HepG2 (cell line): ENCODE measurements at regions not wholly inside any gene's neighbourhood (a gene's known extent, or its start where the extent isn't known, plus 50 kb on each side); places are given as distances from the start of the nearest gene placed in this dataset.

Experiments used
- ATAC-seq: fragments of 200-7000 bp; cut with Tn5 transposase; 3 replicates; pipeline ENCODE4 v1.9.1; 2020; ENCODE audit warnings: mild to moderate bottlenecking, moderate library complexity
- BruUV-seq: library from RNA; stranded (reverse); fragments of 400-500 nt; replicated peaks from 2 replicates; lab custom pipeline; 2021; lab: Mats Ljungman, UMichigan
- CTCF ChIA-PET: fragments of 300-600 bp; formaldehyde crosslinking; extraction: SDS; loops from one replicate; lab custom pipeline; 2021; ENCODE audit warnings: low total read pairs, inconsistent platforms, low intra/inter-chr PET ratio; lab: Yijun Ruan, JAX
- POLR2A ChIA-PET: fragments of 350-600 bp; sonication (Branson Sonifier 250); formaldehyde crosslinking; loops from one replicate; lab custom pipeline; 2020; ENCODE audit warnings: antibody characterized with exemption, inconsistent platforms; lab: Yijun Ruan, JAX
- DNase-seq: peaks from one replicate; pipeline ENCODE4 v3.0.0-alpha.2; 2015; ENCODE audit warnings: low spot score
- FAIRE-seq: peaks from 3 replicates; lab custom pipeline; 2011; peaks lifted over from hg19 to GRCh38; lab: Jason Lieb, UNC
- H2AFZ ChIP-seq: one replicate; pipeline ENCODE4 v1.6.1; 2011; ENCODE audit warnings: low read length, inconsistent platforms
- H3K27ac ChIP-seq: fragments of 300-600 bp; 3 replicates; pipeline ENCODE4 v1.8.0; 2011; ENCODE audit warnings: mixed run types, mild to moderate bottlenecking, mixed read lengths, low read length, inconsistent platforms; ENCODE audit not compliant: insufficient read depth; ENCODE audit errors: extremely low read length
- H3K27me3 ChIP-seq, 2 experiments: fragments of 200-600 bp in 1 of 2; 2 replicates in 1 of 2; 3 replicates in 1 of 2; pipeline versions ENCODE4 v1.6.0 to v1.8.0; 2011; ENCODE audit warnings: low read length in 2 of 2, mild to moderate bottlenecking in 2 of 2, moderate library complexity in 2 of 2, inconsistent platforms in 1 of 2; ENCODE audit not compliant: insufficient read depth in 2 of 2, control insufficient read depth in 1 of 2
- H3K36me3 ChIP-seq, 2 experiments: fragments of 200-600 bp in 1 of 2; replicated peaks in 1 of 2; 2 replicates in 1 of 2; 3 replicates in 1 of 2; pipeline versions ENCODE4 v1.5.1 to v1.8.0; 2011; ENCODE audit warnings: low read length in 2 of 2, inconsistent platforms in 1 of 2; ENCODE audit not compliant: insufficient read depth in 2 of 2, control insufficient read depth in 1 of 2
- H3K4me1 ChIP-seq: 2 replicates; pipeline ENCODE4 v1.5.1; 2012; ENCODE audit warnings: low read length, inconsistent platforms; ENCODE audit not compliant: insufficient read depth
- H3K4me2 ChIP-seq: 2 replicates; pipeline ENCODE4 v1.6.0; 2011; ENCODE audit warnings: low read depth, low read length, inconsistent platforms
- H3K4me3 ChIP-seq, 3 experiments: fragments of 200-600 bp in 1 of 3; sonication (generic), shearing (Covaris generic) in 1 of 3; replicated peaks in 1 of 3; 2 replicates each; pipeline ENCODE4 v1.5.1; 2011 to 2016; ENCODE audit warnings: low read length in 3 of 3, inconsistent platforms in 2 of 3, low read depth in 2 of 3, mild to moderate bottlenecking in 2 of 3, control low read depth in 1 of 3, mixed read lengths in 1 of 3; ENCODE audit not compliant: insufficient read depth in 1 of 3
- H3K79me2 ChIP-seq: one replicate; pipeline ENCODE4 v1.6.1; 2011; ENCODE audit warnings: low read length, inconsistent platforms; ENCODE audit not compliant: insufficient read depth
- H3K9ac ChIP-seq: 2 replicates; pipeline ENCODE4 v1.6.0; 2011; ENCODE audit warnings: mild to moderate bottlenecking, low read depth, low read length, inconsistent platforms; ENCODE audit not compliant: insufficient read depth
- H3K9me3 ChIP-seq: 2 replicates; pipeline ENCODE4 v1.5.1; 2012; ENCODE audit warnings: mild to moderate bottlenecking, low read length
- H4K20me1 ChIP-seq: 2 replicates; pipeline ENCODE4 v1.6.0; 2011; ENCODE audit warnings: inconsistent platforms, mild to moderate bottlenecking, low read length, moderate library complexity; ENCODE audit not compliant: insufficient read depth
- JUND ChIP-seq: sonication (generic); formaldehyde crosslinking; IDR thresholded peaks from 2 replicates; pipeline ENCODE4 v1.8.0; 2022; ENCODE audit warnings: mild to moderate bottlenecking, missing genetic modification reagents
- KAT7 ChIP-seq: IDR thresholded peaks from 2 replicates; pipeline ENCODE4 v1.6.1; 2018; ENCODE audit warnings: borderline replicate concordance, missing compliant biosample characterization
- KDM5B ChIP-seq: sonication (generic); formaldehyde crosslinking; IDR thresholded peaks from 2 replicates; pipeline ENCODE4 v1.4.0; 2020; ENCODE audit warnings: missing genetic modification reagents, mild to moderate bottlenecking, borderline replicate concordance
- KLF6 ChIP-seq: IDR thresholded peaks from 2 replicates; pipeline ENCODE4 v1.8.0; 2016; ENCODE audit warnings: missing biosample characterization, missing genetic modification reagents
- NONO ChIP-seq, 2 experiments: fragments of 450-650 bp in 1 of 2; sonication (generic) in 1 of 2; formaldehyde crosslinking in 1 of 2; IDR thresholded peaks in 1 of 2; conservative IDR thresholded peaks in 1 of 2; 2 replicates each; pipeline versions ENCODE4 v1.6.1 to v1.8.0; 2017 to 2022; ENCODE audit warnings: mild to moderate bottlenecking in 1 of 2, missing genetic modification reagents in 1 of 2, moderate library complexity in 1 of 2
- NPAS2 ChIP-seq: sonication (generic); formaldehyde crosslinking; IDR thresholded peaks from 2 replicates; pipeline ENCODE4 v1.8.0; 2022; ENCODE audit warnings: mild to moderate bottlenecking, missing genetic modification reagents, borderline replicate concordance
- SNAI1 ChIP-seq: sonication (generic); formaldehyde crosslinking; IDR thresholded peaks from 2 replicates; pipeline ENCODE4 v1.5.0; 2020; ENCODE audit warnings: mild to moderate bottlenecking, missing genetic modification reagents, borderline replicate concordance
- ZC3H4 ChIP-seq: sonication (generic); formaldehyde crosslinking; IDR thresholded peaks from 2 replicates; pipeline ENCODE4 v1.4.0; 2020; ENCODE audit warnings: missing genetic modification reagents, borderline replicate concordance
- ZNF101 ChIP-seq: sonication (generic); formaldehyde crosslinking; IDR thresholded peaks from 2 replicates; pipeline ENCODE4 v1.4.0; 2020; ENCODE audit warnings: mild to moderate bottlenecking, low read depth, missing genetic modification reagents, borderline replicate concordance
- ZNF160 ChIP-seq: sonication (generic); formaldehyde crosslinking; IDR thresholded peaks from 2 replicates; pipeline ENCODE4 v1.8.0; 2022; ENCODE audit warnings: mild to moderate bottlenecking, inconsistent platforms, missing genetic modification reagents
- ZNF234 ChIP-seq: sonication (generic); formaldehyde crosslinking; conservative IDR thresholded peaks from 2 replicates; pipeline ENCODE4 v1.5.1; 2020; ENCODE audit warnings: mild to moderate bottlenecking, missing genetic modification reagents
- ZNF607 ChIP-seq: sonication (generic); formaldehyde crosslinking; IDR thresholded peaks from 2 replicates; pipeline ENCODE4 v1.5.1; 2020; ENCODE audit warnings: missing genetic modification reagents, mild to moderate bottlenecking, borderline replicate concordance
- ZNF773 ChIP-seq: sonication (generic); formaldehyde crosslinking; IDR thresholded peaks from 2 replicates; pipeline ENCODE4 v1.4.0; 2020; ENCODE audit warnings: missing genetic modification reagents, borderline replicate concordance
- ZNF878 ChIP-seq: sonication (generic); formaldehyde crosslinking; IDR thresholded peaks from 2 replicates; pipeline ENCODE4 v1.8.1; 2023; ENCODE audit warnings: mild to moderate bottlenecking, missing genetic modification reagents, moderate library complexity
- WGBS: methylation state at CpG from one replicate; pipeline ENCODE4 v1.1.6; 2017; ENCODE audit warnings: low lambda C conversion rate; 5-methylcytosine and 5-hydroxymethylcytosine counted together
- in situ Hi-C: cut with HindIII; loops from 2 replicates; pipeline ENCODE4 v1.10.0; 2017; ENCODE audit warnings: low pct_unique_long_range_greater_than_20kb; ENCODE audit not compliant: extremely low pct_ligation_motif_present
- intact Hi-C: fragments of 100-400 bp; cut with micrococcal nuclease; formaldehyde crosslinking; loops from one replicate; pipeline ENCODE4 v1.10.0; 2022; ENCODE audit not compliant: unreplicated experiment
- TF ChIP-seq, protein P1 (sequence below): sonication (generic); formaldehyde crosslinking; IDR thresholded peaks from 2 replicates; pipeline ENCODE4 v1.4.0; 2020; ENCODE audit warnings: mild to moderate bottlenecking, missing genetic modification reagents
- TF ChIP-seq, protein P2 (sequence below): sonication (generic); formaldehyde crosslinking; IDR thresholded peaks from 2 replicates; pipeline ENCODE4 v1.5.0; 2020; ENCODE audit warnings: mild to moderate bottlenecking, missing genetic modification reagents
- TF ChIP-seq, protein P3 (sequence below): sonication (generic); formaldehyde crosslinking; IDR thresholded peaks from 2 replicates; pipeline ENCODE4 v1.4.0; 2020; ENCODE audit warnings: missing genetic modification reagents, borderline replicate concordance

DNA sequence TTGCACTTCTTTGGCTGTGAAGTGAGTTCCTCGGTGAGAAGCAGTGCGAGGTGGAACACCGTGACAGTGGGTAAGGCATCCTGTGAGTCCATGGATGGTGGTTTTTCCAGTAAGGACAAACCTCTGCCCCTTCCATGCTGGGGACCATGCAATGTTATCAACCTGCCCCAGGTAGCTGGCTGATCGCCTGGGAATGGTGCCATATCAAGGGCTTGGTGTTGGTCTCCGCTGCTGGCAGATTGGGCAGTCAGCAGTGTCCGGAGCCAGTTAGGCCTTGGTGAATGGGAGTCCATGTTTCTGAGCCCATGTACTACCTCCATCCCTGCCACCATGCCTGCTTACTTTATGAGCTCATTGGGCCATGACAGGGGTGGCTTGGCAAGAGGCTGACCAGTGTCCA is 114.7 kb upstream of the C14orf180 start:
- in situ Hi-C loops = no loop called here
- peaks cover 12 to 37% of the 10 kb centered on the region in 2 experiments; a peak in 3 of 5 replicates for H3K27me3 ChIP-seq
- TF ChIP-seq ZNF160 (CRISPR knock-in tag) (no peak), KLF6 (CRISPR knock-in tag) (no peak), ZNF878 (CRISPR knock-in tag) (no peak), NPAS2 (no peak), KDM5B (no peak), ZNF773 (CRISPR knock-in tag) (no peak), ZNF234 (CRISPR knock-in tag) (no peak), SNAI1 (no peak), KAT7 (CRISPR knock-in tag) (no peak), ZNF101 (CRISPR knock-in tag) (no peak), NONO (IDR thresholded peaks at IDR 0.05) (no peak), NONO (CRISPR knock-in tag; conservative IDR thresholded peaks at IDR 0.05) (no peak), ZC3H4 (CRISPR knock-in tag) (no peak), JUND (no peak), ZNF607 (CRISPR knock-in tag) (no peak)
- TF ChIP-seq, protein P1, sequence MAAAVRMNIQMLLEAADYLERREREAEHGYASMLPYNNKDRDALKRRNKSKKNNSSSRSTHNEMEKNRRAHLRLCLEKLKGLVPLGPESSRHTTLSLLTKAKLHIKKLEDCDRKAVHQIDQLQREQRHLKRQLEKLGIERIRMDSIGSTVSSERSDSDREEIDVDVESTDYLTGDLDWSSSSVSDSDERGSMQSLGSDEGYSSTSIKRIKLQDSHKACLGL = no peak
- TF ChIP-seq, protein P2, sequence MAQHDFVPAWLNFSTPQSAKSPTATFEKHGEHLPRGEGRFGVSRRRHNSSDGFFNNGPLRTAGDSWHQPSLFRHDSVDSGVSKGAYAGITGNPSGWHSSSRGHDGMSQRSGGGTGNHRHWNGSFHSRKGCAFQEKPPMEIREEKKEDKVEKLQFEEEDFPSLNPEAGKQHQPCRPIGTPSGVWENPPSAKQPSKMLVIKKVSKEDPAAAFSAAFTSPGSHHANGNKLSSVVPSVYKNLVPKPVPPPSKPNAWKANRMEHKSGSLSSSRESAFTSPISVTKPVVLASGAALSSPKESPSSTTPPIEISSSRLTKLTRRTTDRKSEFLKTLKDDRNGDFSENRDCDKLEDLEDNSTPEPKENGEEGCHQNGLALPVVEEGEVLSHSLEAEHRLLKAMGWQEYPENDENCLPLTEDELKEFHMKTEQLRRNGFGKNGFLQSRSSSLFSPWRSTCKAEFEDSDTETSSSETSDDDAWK = no peak
- TF ChIP-seq, protein P3, sequence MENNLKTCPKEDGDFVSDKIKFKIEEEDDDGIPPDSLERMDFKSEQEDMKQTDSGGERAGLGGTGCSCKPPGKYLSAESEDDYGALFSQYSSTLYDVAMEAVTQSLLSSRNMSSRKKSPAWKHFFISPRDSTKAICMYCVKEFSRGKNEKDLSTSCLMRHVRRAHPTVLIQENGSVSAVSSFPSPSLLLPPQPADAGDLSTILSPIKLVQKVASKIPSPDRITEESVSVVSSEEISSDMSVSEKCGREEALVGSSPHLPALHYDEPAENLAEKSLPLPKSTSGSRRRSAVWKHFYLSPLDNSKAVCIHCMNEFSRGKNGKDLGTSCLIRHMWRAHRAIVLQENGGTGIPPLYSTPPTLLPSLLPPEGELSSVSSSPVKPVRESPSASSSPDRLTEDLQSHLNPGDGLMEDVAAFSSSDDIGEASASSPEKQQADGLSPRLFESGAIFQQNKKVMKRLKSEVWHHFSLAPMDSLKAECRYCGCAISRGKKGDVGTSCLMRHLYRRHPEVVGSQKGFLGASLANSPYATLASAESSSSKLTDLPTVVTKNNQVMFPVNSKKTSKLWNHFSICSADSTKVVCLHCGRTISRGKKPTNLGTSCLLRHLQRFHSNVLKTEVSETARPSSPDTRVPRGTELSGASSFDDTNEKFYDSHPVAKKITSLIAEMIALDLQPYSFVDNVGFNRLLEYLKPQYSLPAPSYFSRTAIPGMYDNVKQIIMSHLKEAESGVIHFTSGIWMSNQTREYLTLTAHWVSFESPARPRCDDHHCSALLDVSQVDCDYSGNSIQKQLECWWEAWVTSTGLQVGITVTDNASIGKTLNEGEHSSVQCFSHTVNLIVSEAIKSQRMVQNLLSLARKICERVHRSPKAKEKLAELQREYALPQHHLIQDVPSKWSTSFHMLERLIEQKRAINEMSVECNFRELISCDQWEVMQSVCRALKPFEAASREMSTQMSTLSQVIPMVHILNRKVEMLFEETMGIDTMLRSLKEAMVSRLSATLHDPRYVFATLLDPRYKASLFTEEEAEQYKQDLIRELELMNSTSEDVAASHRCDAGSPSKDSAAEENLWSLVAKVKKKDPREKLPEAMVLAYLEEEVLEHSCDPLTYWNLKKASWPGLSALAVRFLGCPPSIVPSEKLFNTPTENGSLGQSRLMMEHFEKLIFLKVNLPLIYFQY (CRISPR knock-in tag) = no peak

More for the DNA sequence above, 114.7 kb upstream of the C14orf180 start:
- no peaks in the 10 kb centered on the region for H4K20me1 ChIP-seq
- no peaks in the 10 kb centered on the region for H3K36me3 ChIP-seq
- POLR2A ChIA-PET = no interaction called here
- no peak overlapping the region for H3K4me3 ChIP-seq
- H3K27ac ChIP-seq = no peak overlapping the region
- H3K79me2 ChIP-seq = no peaks in the 10 kb centered on the region
- H2AFZ ChIP-seq = no peak overlapping the region
- no peak for DNase-seq
- no peaks in the 10 kb centered on the region for H3K9me3 ChIP-seq
- no peak for ATAC-seq
- 8% methylated on average over 3 of the region's 6 CpGs for WGBS
- CTCF ChIA-PET = no interaction called here
- FAIRE-seq = no peak
- no TSS peak for BruUV-seq
- H3K9ac ChIP-seq = no peak overlapping the region
- H3K4me1 ChIP-seq = no peaks in the 10 kb centered on the region
- intact Hi-C loops = no loop called here
- H3K4me2 ChIP-seq = no peak overlapping the region
